ENCODE measurements at regions not wholly inside any gene's neighbourhood (a gene's known extent, or its start where the extent isn't known, plus 50 kb on each side); places are given as distances from the start of the nearest gene placed in this dataset.

GRCh38 chr14:47739541-47739940, 64.1 kb upstream of the MDGA2 start:
- Histone ChIP-seq H3K27ac (ENCODE audit: low read length) (no peak overlapping the region), H3K4me3 (ENCODE audit: low read length) (no peak overlapping the region), H3K4me1 (ENCODE audit: control insufficient read depth, insufficient read depth, low read length) (no peaks in the 10 kb centered on the region), H3K9me3 (ENCODE audit: control insufficient read depth, insufficient read depth, low read length) (no peaks in the 10 kb centered on the region), H3K36me3 (ENCODE audit: control insufficient read depth, insufficient read depth, low read length) (no peaks in the 10 kb centered on the region), H3K27me3 (ENCODE audit: control insufficient read depth, insufficient read depth, low read length) (no peaks in the 10 kb centered on the region)
- DNase-seq (ENCODE audit: low read depth, low spot score), result no peak
- WGBS (ENCODE audit: insufficient coverage, insufficient read length), result no CpG with 5 or more reads among the region's 1 CpG

GRCh38 chr14:47730296-47730695, 54.9 kb upstream of the MDGA2 start:
- no CpG with 5 or more reads among the region's 3 CpGs for WGBS (ENCODE audit: insufficient coverage, insufficient read length)
- Histone ChIP-seq H3K4me3 (ENCODE audit: low read length) (no peak overlapping the region), H3K27me3 (ENCODE audit: control insufficient read depth, insufficient read depth, low read length) (no peaks in the 10 kb centered on the region), H3K4me1 (ENCODE audit: control insufficient read depth, insufficient read depth, low read length) (no peaks in the 10 kb centered on the region), H3K9me3 (ENCODE audit: control insufficient read depth, insufficient read depth, low read length) (no peaks in the 10 kb centered on the region), H3K27ac (ENCODE audit: low read length) (no peak overlapping the region), H3K36me3 (ENCODE audit: control insufficient read depth, insufficient read depth, low read length) (no peaks in the 10 kb centered on the region)
- no peak for DNase-seq (ENCODE audit: low read depth, low spot score)

All from iPS DF 6.9 (cell line).